Right lobe of liver (tissue), 6 donors: ENCODE measurements at regions not wholly inside any gene's neighbourhood (a gene's known extent, or its start where the extent isn't known, plus 50 kb on each side); places are given as distances from the start of the nearest gene placed in this dataset.
A peak's percentile ranks its signal among the peaks of the same experiment; 100 is the strongest.

Source experiments
- ATAC-seq, 4 donors: fragments of 200-7000 bp; cut with Tn5 transposase; one replicate each; pipeline ENCODE4 v1.9.1; 2020; ENCODE audit warnings: mild to moderate bottlenecking in 4 of 4, moderate library complexity in 4 of 4
- DNase-seq, 3 donors: peaks; one replicate each; pipeline ENCODE4 v3.0.0-alpha.2; 2020
- H3K27ac ChIP-seq, 3 donors: fragments of 200-600 bp; one replicate each; pipeline ENCODE4 v1.8.0; 2022
- H3K27me3 ChIP-seq, 2 donors: fragments of 200-600 bp; one replicate each; pipeline ENCODE4 v1.8.0; 2022
- H3K36me3 ChIP-seq, 4 donors: fragments of 200-600 bp; sonication (generic) in 1 of 4; one replicate each; pipeline versions ENCODE4 v1.5.1 to v1.8.0; 2017 to 2022; ENCODE audit warnings: control low read depth in 1 of 4
- H3K4me1 ChIP-seq, 4 donors: fragments of 200-600 bp; sonication (generic) in 1 of 4; one replicate each; pipeline versions ENCODE4 v1.5.1 to v1.8.0; 2017 to 2022; ENCODE audit warnings: control low read depth in 1 of 4
- H3K4me3 ChIP-seq, 3 donors: fragments of 200-600 bp; one replicate each; pipeline ENCODE4 v1.8.0; 2022
- H3K9me3 ChIP-seq, 4 donors: fragments of 200-600 bp; sonication (generic) in 1 of 4; one replicate each; pipeline versions ENCODE4 v1.5.1 to v1.8.0; 2017 to 2022; ENCODE audit warnings: control low read depth in 1 of 4
- POLR2A ChIP-seq: fragments of 450-650 bp; IDR thresholded peaks from one replicate; pipeline ENCODE4 v1.6.1; 2017; ENCODE audit warnings: antibody characterized with exemption, mild to moderate bottlenecking
- WGBS: methylation state at CpG from one replicate; pipeline ENCODE4 v1.1.6; 2018; ENCODE audit warnings: low coverage, low lambda C conversion rate; ENCODE audit not compliant: insufficient coverage; ENCODE audit errors: missing lambda C conversion rate; 5-methylcytosine and 5-hydroxymethylcytosine counted together
- intact Hi-C, 2 donors: fragments of 100-400 bp; cut with DNase I; formaldehyde crosslinking; loops; one replicate each; pipeline versions ENCODE4 v1.11.2 to v1.14.1; 2022
- TF ChIP-seq, protein P1 (sequence below), 4 donors: fragments of 200-600 bp in 3 of 4; fragments of 450-650 bp in 1 of 4; IDR thresholded peaks; one replicate each; pipeline versions ENCODE4 v1.5.1 to v1.8.0; 2016 to 2022; ENCODE audit warnings: antibody characterized with exemption in 4 of 4, mild to moderate bottlenecking in 2 of 4
- donor health status: DM: no; HTN: yes; CAD: no.
- donor health status: DM: no; HTN: no; CAD: no.
- donor health status: DM: no; HTN: no; CAD: no.
- donor health status: DM: no; HTN: yes; CAD: no.
- donor health status: DM: no; HTN: yes; CAD: no.

- DNase-seq (peak; percentile 44 to 71 (median 62)), ATAC-seq (peak; percentile 83 to 96 (median 92))
- TF ChIP-seq, protein P1, sequence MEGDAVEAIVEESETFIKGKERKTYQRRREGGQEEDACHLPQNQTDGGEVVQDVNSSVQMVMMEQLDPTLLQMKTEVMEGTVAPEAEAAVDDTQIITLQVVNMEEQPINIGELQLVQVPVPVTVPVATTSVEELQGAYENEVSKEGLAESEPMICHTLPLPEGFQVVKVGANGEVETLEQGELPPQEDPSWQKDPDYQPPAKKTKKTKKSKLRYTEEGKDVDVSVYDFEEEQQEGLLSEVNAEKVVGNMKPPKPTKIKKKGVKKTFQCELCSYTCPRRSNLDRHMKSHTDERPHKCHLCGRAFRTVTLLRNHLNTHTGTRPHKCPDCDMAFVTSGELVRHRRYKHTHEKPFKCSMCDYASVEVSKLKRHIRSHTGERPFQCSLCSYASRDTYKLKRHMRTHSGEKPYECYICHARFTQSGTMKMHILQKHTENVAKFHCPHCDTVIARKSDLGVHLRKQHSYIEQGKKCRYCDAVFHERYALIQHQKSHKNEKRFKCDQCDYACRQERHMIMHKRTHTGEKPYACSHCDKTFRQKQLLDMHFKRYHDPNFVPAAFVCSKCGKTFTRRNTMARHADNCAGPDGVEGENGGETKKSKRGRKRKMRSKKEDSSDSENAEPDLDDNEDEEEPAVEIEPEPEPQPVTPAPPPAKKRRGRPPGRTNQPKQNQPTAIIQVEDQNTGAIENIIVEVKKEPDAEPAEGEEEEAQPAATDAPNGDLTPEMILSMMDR (IDR thresholded peaks at IDR 0.05), result peak; percentile 92 to 95 (median 93)
- TF ChIP-seq POLR2A, result no peak
- Histone ChIP-seq H3K4me3 (no peak overlapping the region), H3K9me3 (no peaks in the 10 kb centered on the region), H3K27ac (no peak overlapping the region), H3K36me3 (no peaks in the 10 kb centered on the region), H3K4me1 (peaks cover 0 to 15% (median 6%) of the 10 kb centered on the region in 4 donors), H3K27me3 (no peaks in the 10 kb centered on the region)
- intact Hi-C loops, result no loop called here
- WGBS, result 42% methylated on average over 7 of the region's 7 CpGs
Measured at GRCh38 chr16:52191531-52192134, 355.3 kb downstream of the TOX3 start.

DNA sequence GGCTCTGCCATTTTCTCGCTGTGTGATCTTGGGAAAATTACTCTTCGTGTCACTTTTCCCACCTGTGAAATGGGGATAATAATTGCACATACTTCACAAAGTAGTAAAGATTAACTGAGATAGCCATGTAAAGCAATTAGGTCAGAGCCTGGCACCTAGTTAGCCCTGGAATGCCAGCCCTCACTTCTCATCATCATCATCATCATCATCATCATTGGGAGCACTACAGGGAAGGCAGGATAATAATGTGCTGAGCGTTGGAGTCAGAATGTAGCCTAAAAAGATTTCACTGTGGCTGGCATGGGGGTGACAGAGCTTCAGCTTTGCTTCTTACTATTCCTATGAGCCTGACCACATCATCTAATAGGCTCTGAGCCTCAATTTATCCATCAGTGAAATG, 362.6 kb downstream of the TOX3 start:
- Histone ChIP-seq H3K27me3 (no peaks in the 10 kb centered on the region), H3K4me3 (no peak overlapping the region), H3K9me3 (no peaks in the 10 kb centered on the region), H3K36me3 (no peaks in the 10 kb centered on the region), H3K4me1 (no peaks in the 10 kb centered on the region), H3K27ac (no peak overlapping the region)
- DNase-seq, result no peak
- no peak for ATAC-seq
- TF ChIP-seq, protein P1 (IDR thresholded peaks at IDR 0.05), result no peak
- TF ChIP-seq POLR2A, result no peak
- 68% methylated on average over 3 of the region's 3 CpGs for WGBS
- intact Hi-C loops, result no loop called here

DNA sequence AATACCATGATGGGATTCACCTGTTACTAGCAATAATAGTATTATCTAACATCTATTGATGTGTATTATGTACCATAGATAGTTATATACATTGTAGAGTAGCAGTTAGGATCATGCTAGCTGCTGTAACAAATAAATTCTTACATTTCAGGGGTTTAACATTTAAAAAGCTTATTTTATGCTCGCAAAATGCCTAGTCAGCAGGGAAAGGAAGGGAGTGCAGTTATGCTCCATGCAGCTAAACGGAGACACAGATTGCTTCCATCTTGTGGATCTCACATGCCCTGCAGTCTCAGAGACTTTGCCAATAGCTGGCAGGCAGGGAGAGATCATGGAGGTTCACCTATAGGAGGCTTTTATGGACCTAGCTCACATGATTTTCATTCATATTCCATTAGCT, 364.1 kb downstream of the TOX3 start:
- H3K4me1 ChIP-seq, result no peaks in the 10 kb centered on the region
- intact Hi-C loops, result no loop called here
- H3K27ac ChIP-seq, result no peak overlapping the region
- DNase-seq (no peak), ATAC-seq (no peak)
- H3K36me3 ChIP-seq, result no peaks in the 10 kb centered on the region
- no peaks in the 10 kb centered on the region for H3K9me3 ChIP-seq
- H3K27me3 ChIP-seq, result no peaks in the 10 kb centered on the region
- H3K4me3 ChIP-seq, result no peak overlapping the region
- WGBS, result 74% methylated on average over 2 of the region's 2 CpGs
- TF ChIP-seq, protein P1 (IDR thresholded peaks at IDR 0.05), result no peak
- TF ChIP-seq POLR2A, result no peak

GRCh38 chr16:52174168-52174567, 372.8 kb downstream of the TOX3 start:
- no peak overlapping the region for H3K4me3 ChIP-seq
- DNase-seq (no peak), ATAC-seq (no peak)
- no peaks in the 10 kb centered on the region for H3K36me3 ChIP-seq
- H3K27me3 ChIP-seq, result no peaks in the 10 kb centered on the region
- TF ChIP-seq, protein P1 (IDR thresholded peaks at IDR 0.05), result no peak
- no peak for TF ChIP-seq POLR2A
- no peaks in the 10 kb centered on the region for H3K4me1 ChIP-seq
- intact Hi-C loops, result no loop called here
- no peak overlapping the region for H3K27ac ChIP-seq
- H3K9me3 ChIP-seq, result no peaks in the 10 kb centered on the region
- WGBS, result 56% methylated on average over 2 of the region's 2 CpGs

GRCh38 chr16:52171481-52171880, 375.5 kb downstream of the TOX3 start:
- Histone ChIP-seq H3K9me3 (no peaks in the 10 kb centered on the region), H3K4me3 (no peak overlapping the region), H3K36me3 (no peaks in the 10 kb centered on the region), H3K4me1 (no peaks in the 10 kb centered on the region), H3K27me3 (no peaks in the 10 kb centered on the region), H3K27ac (no peak overlapping the region)
- TF ChIP-seq, protein P1 (IDR thresholded peaks at IDR 0.05), result no peak
- no peak for TF ChIP-seq POLR2A
- DNase-seq, result no peak
- intact Hi-C loops, result no loop called here
- no peak for ATAC-seq
